ENCODE measurements at regions not wholly inside any gene's neighbourhood (a gene's known extent, or its start where the extent isn't known, plus 50 kb on each side); places are given as distances from the start of the nearest gene placed in this dataset.

DNA sequence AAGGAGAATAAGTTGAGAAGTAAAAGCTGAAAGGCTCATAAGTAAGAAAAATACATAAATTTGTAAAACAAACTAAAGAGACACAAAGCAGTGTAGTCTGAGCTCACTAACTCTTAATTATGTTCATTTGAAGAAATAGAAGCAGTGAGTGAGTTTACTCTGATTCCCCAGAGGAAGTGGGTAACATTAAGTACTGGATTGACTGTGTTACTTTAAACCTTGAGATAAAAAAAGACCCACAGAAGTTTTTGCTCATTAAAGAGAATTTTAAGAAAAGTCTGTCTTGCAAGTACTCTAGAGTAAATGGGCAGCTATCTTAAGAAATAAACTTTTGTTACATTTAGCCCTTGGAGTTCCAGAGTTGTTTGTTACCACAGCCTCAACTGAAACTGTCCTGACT, 2466.9 kb downstream of the PCDH7 start:
- Histone ChIP-seq H3K4me1 (ENCODE audit: control insufficient read depth in 3 of 3, insufficient read depth in 2 of 3, low read depth in 1 of 3, low read length in 2 of 3) (no peaks in the 10 kb centered on the region), H3K4me3 (ENCODE audit: low read depth in 1 of 3, low read length in 3 of 3) (no peak overlapping the region), H3K36me3 (ENCODE audit: control insufficient read depth in 3 of 3, insufficient read depth in 2 of 3, low read depth in 1 of 3, low read length in 3 of 3) (no peaks in the 10 kb centered on the region), H3K27ac (ENCODE audit: low read depth in 1 of 3, low read length in 2 of 3) (no peak overlapping the region), H3K9me3 (ENCODE audit: control insufficient read depth in 2 of 2, insufficient read depth in 1 of 2, low read depth in 1 of 2, low read length in 1 of 2) (peaks cover 8 to 18% of the 10 kb centered on the region in 2 donors), H3K27me3 (ENCODE audit: control insufficient read depth in 3 of 3, insufficient read depth in 3 of 3, low read length in 3 of 3) (no peaks in the 10 kb centered on the region)
- DNase-seq = no peak
- no peak for FAIRE-seq

DNA sequence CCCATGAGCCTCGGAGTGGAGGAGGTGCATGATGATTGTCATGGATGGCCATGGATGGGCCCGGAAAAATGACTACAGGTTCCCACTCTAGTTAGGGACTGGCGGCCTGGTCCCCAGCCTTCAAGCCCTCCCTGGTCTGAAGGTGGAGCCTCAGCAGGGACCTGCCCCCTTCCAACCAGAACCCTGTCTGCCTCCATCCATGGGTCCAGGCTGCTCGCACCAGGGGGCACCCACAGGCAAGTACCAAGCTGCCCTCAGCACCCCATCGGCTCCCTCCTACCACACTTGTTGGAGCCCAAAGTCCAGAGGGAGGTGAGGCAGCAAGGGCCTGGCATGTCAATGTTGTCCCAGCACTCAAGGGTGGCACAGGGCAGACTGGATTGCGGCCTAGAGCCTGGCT, 2468.6 kb downstream of the PCDH7 start:
- DNase-seq = no peak

DNA sequence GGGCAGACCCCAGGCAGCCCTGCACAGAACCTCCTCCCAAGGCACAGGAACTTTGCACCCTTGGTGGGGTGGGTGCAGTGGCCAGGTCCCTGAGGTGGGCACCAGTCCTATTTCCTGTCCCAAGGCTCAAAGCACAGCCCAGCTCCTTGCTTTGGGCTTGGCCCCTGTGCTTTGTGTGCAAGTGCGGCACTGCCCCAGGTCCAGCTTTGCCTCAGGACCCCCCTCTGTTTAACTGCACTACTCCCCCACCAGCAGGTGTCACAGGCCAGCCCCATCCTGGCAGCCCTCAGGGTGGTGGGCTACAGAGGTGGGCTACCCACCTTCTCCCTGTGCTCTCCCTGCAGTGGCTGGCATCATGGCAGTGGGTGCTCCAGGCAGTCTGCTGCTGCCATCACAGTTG, 2469.0 kb downstream of the PCDH7 start:
- H3K4me3 ChIP-seq (ENCODE audit: low read depth in 1 of 3, low read length in 3 of 3) = no peak overlapping the region
- FAIRE-seq (no peak), DNase-seq (no peak)
- peaks cover 8 to 18% of the 10 kb centered on the region in 2 donors for H3K9me3 ChIP-seq (ENCODE audit: control insufficient read depth in 2 of 2, insufficient read depth in 1 of 2, low read depth in 1 of 2, low read length in 1 of 2)
- H3K4me1 ChIP-seq (ENCODE audit: control insufficient read depth in 3 of 3, insufficient read depth in 2 of 3, low read depth in 1 of 3, low read length in 2 of 3) = no peaks in the 10 kb centered on the region
- no peak overlapping the region for H3K27ac ChIP-seq (ENCODE audit: low read depth in 1 of 3, low read length in 2 of 3)
- WGBS, 3 donors = 100% methylated on average over 1 of the region's 1 CpG
- no peaks in the 10 kb centered on the region for H3K27me3 ChIP-seq (ENCODE audit: control insufficient read depth in 3 of 3, insufficient read depth in 3 of 3, low read length in 3 of 3)
- H3K36me3 ChIP-seq (ENCODE audit: control insufficient read depth in 3 of 3, insufficient read depth in 2 of 3, low read depth in 1 of 3, low read length in 3 of 3) = no peaks in the 10 kb centered on the region

More for the DNA sequence above, 2468.6 kb downstream of the PCDH7 start:
- no peaks in the 10 kb centered on the region for H3K27me3 ChIP-seq (ENCODE audit: control insufficient read depth in 3 of 3, insufficient read depth in 3 of 3, low read length in 3 of 3)
- no peak overlapping the region for H3K4me3 ChIP-seq (ENCODE audit: low read depth in 1 of 3, low read length in 3 of 3)
- FAIRE-seq = no peak
- H3K27ac ChIP-seq (ENCODE audit: low read depth in 1 of 3, low read length in 2 of 3) = no peak overlapping the region
- WGBS, 3 donors = 83 to 85% (median 84%) methylated on average over 6 of the region's 6 CpGs
- H3K36me3 ChIP-seq (ENCODE audit: control insufficient read depth in 3 of 3, insufficient read depth in 2 of 3, low read depth in 1 of 3, low read length in 3 of 3) = no peaks in the 10 kb centered on the region
- peaks cover 8 to 18% of the 10 kb centered on the region in 2 donors for H3K9me3 ChIP-seq (ENCODE audit: control insufficient read depth in 2 of 2, insufficient read depth in 1 of 2, low read depth in 1 of 2, low read length in 1 of 2)
- no peaks in the 10 kb centered on the region for H3K4me1 ChIP-seq (ENCODE audit: control insufficient read depth in 3 of 3, insufficient read depth in 2 of 3, low read depth in 1 of 3, low read length in 2 of 3)

DNA sequence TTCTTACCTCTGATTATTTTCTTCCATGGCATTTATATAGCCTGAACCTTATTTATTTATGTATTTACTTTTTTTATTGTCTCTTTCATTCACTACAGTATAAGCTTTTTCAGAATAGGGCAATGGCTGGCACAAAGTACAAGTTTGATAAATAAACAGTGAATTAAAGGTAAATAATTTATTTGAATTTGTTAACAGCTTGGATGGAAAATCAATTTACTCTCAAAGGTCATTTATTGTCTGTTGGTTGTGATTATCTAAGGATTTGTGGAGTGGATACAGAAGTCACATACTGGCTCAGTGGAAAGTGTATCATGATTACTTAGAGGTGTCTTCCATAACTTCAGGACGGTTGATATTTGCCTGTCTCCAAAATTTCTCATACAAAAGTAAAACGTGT, 2472.9 kb downstream of the PCDH7 start:
- no peaks in the 10 kb centered on the region for H3K36me3 ChIP-seq (ENCODE audit: control insufficient read depth in 3 of 3, insufficient read depth in 2 of 3, low read depth in 1 of 3, low read length in 3 of 3)
- FAIRE-seq (no peak), DNase-seq (no peak)
- H3K9me3 ChIP-seq (ENCODE audit: control insufficient read depth in 2 of 2, insufficient read depth in 1 of 2, low read depth in 1 of 2, low read length in 1 of 2) = peaks cover 5 to 11% of the 10 kb centered on the region in 2 donors
- H3K27ac ChIP-seq (ENCODE audit: low read depth in 1 of 3, low read length in 2 of 3) = no peak overlapping the region
- no peaks in the 10 kb centered on the region for H3K4me1 ChIP-seq (ENCODE audit: control insufficient read depth in 3 of 3, insufficient read depth in 2 of 3, low read depth in 1 of 3, low read length in 2 of 3)
- H3K4me3 ChIP-seq (ENCODE audit: low read depth in 1 of 3, low read length in 3 of 3) = no peak overlapping the region
- H3K27me3 ChIP-seq (ENCODE audit: control insufficient read depth in 3 of 3, insufficient read depth in 3 of 3, low read length in 3 of 3) = no peaks in the 10 kb centered on the region
- 50 to 61% (median 52%) methylated on average over 2 of the region's 2 CpGs for WGBS, 3 donors

DNA sequence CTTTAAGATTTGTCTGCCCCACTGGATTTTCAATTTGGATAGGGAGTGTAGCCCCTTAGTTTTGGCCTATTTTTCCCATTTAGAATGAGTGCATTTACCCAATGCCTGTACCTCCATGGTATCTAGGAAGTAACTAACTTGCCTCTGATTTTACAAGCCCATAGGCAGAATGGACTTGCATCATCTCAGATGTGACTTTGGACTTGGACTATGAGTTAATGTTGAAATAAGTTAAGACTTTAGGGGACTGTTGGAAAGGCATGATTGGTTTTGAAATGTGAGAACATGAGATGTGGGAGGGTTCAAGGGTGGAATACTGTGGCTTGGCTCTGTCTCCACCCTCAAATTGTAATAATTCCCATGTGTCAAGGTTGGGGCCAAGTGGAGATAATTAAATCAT, 2480.2 kb downstream of the PCDH7 start:
- Histone ChIP-seq H3K27ac (ENCODE audit: low read depth in 1 of 3, low read length in 2 of 3) (no peak overlapping the region), H3K4me1 (ENCODE audit: control insufficient read depth in 3 of 3, insufficient read depth in 2 of 3, low read depth in 1 of 3, low read length in 2 of 3) (no peaks in the 10 kb centered on the region), H3K36me3 (ENCODE audit: control insufficient read depth in 3 of 3, insufficient read depth in 2 of 3, low read depth in 1 of 3, low read length in 3 of 3) (no peaks in the 10 kb centered on the region), H3K27me3 (ENCODE audit: control insufficient read depth in 3 of 3, insufficient read depth in 3 of 3, low read length in 3 of 3) (no peaks in the 10 kb centered on the region), H3K9me3 (ENCODE audit: control insufficient read depth in 2 of 2, insufficient read depth in 1 of 2, low read depth in 1 of 2, low read length in 1 of 2) (peaks cover 0 to 4% of the 10 kb centered on the region in 2 donors), H3K4me3 (ENCODE audit: low read depth in 1 of 3, low read length in 3 of 3) (no peak overlapping the region)
- FAIRE-seq (no peak), DNase-seq (no peak)

DNA sequence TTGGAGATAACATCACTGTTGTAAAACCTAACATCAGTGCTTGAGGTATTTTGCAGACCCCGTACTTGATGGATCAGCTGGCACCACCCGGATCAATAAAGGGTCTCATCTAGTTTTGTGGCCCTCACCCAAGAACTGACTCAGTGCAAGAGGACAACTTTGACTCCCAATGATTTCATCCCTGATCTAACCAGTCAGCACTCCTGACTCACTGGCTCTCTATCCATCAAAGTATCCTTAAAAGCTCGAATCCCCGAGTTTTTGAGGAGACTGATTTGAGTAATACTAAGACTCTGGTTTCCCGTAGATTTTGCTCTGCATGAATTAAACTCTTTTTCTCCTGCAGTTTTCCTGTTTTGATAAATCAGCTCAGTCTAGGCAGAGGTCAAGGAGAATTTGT, 2498.1 kb downstream of the PCDH7 start:
- DNase-seq (no peak), FAIRE-seq (no peak)
- WGBS, 3 donors = 72 to 78% (median 73%) methylated on average over 5 of the region's 5 CpGs
- Histone ChIP-seq H3K4me1 (ENCODE audit: control insufficient read depth in 3 of 3, insufficient read depth in 2 of 3, low read depth in 1 of 3, low read length in 2 of 3) (no peaks in the 10 kb centered on the region), H3K4me3 (ENCODE audit: low read depth in 1 of 3, low read length in 3 of 3) (no peak overlapping the region), H3K27ac (ENCODE audit: low read depth in 1 of 3, low read length in 2 of 3) (no peak overlapping the region), H3K9me3 (ENCODE audit: control insufficient read depth in 2 of 2, insufficient read depth in 1 of 2, low read depth in 1 of 2, low read length in 1 of 2) (no peaks in the 10 kb centered on the region), H3K36me3 (ENCODE audit: control insufficient read depth in 3 of 3, insufficient read depth in 2 of 3, low read depth in 1 of 3, low read length in 3 of 3) (no peaks in the 10 kb centered on the region), H3K27me3 (ENCODE audit: control insufficient read depth in 3 of 3, insufficient read depth in 3 of 3, low read length in 3 of 3) (no peaks in the 10 kb centered on the region)

DNA sequence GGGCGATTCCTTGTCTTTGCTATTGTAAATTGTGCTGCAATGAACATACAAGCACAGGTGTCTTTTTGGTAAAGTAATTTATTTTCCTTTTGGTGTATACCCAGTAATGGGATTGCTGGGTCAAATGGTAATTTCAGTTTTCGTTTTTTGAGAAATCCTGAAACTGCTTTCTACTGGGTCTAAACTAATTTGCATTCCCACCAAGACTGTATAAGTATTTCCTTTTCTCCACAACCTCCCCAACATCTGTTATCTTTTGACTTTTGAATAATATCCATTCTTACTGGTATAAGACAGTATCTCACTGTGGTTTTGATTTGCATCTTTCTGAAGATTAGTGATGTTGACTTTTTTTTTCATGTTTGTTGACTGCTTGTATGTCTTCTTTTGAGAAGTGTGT, 2506.0 kb downstream of the PCDH7 start:
- Histone ChIP-seq H3K4me1 (ENCODE audit: control insufficient read depth in 3 of 3, insufficient read depth in 2 of 3, low read depth in 1 of 3, low read length in 2 of 3) (no peaks in the 10 kb centered on the region), H3K9me3 (ENCODE audit: control insufficient read depth in 2 of 2, insufficient read depth in 1 of 2, low read depth in 1 of 2, low read length in 1 of 2) (peaks cover 0 to 2% of the 10 kb centered on the region in 2 donors), H3K27ac (ENCODE audit: low read depth in 1 of 3, low read length in 2 of 3) (no peak overlapping the region), H3K27me3 (ENCODE audit: control insufficient read depth in 3 of 3, insufficient read depth in 3 of 3, low read length in 3 of 3) (no peaks in the 10 kb centered on the region), H3K36me3 (ENCODE audit: control insufficient read depth in 3 of 3, insufficient read depth in 2 of 3, low read depth in 1 of 3, low read length in 3 of 3) (no peaks in the 10 kb centered on the region), H3K4me3 (ENCODE audit: low read depth in 1 of 3, low read length in 3 of 3) (no peak overlapping the region)
- 34 to 69% (median 43%) methylated on average over 2 of the region's 2 CpGs for WGBS, 3 donors
- no peak for DNase-seq
- no peak for FAIRE-seq

DNA sequence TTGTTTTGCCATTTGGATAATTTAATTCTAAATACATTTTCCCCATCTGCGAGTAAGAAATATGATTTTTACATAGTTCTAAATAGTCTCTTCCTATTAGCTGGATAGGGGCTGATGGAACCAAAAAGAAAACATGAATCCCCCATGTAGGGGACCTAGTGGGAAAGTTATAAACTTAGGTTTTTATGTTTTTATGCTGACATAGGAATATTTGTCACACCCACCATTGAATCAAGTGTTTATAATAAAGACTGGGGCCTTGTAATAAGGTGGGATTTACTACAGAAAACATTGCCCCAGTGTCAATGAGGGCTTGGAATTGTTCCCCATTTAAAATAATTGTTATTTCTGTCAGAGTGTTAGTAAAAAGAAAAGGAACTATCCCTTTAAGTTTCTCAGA, 2506.6 kb downstream of the PCDH7 start:
- Histone ChIP-seq H3K4me3 (ENCODE audit: low read depth in 1 of 3, low read length in 3 of 3) (no peak overlapping the region), H3K27ac (ENCODE audit: low read depth in 1 of 3, low read length in 2 of 3) (no peak overlapping the region), H3K36me3 (ENCODE audit: control insufficient read depth in 3 of 3, insufficient read depth in 2 of 3, low read depth in 1 of 3, low read length in 3 of 3) (no peaks in the 10 kb centered on the region), H3K9me3 (ENCODE audit: control insufficient read depth in 2 of 2, insufficient read depth in 1 of 2, low read depth in 1 of 2, low read length in 1 of 2) (peaks cover 0 to 2% of the 10 kb centered on the region in 2 donors), H3K27me3 (ENCODE audit: control insufficient read depth in 3 of 3, insufficient read depth in 3 of 3, low read length in 3 of 3) (no peaks in the 10 kb centered on the region), H3K4me1 (ENCODE audit: control insufficient read depth in 3 of 3, insufficient read depth in 2 of 3, low read depth in 1 of 3, low read length in 2 of 3) (no peaks in the 10 kb centered on the region)
- 80 to 85% (median 83%) methylated on average over 1 of the region's 1 CpG for WGBS, 3 donors
- FAIRE-seq (no peak), DNase-seq (no peak)

DNA sequence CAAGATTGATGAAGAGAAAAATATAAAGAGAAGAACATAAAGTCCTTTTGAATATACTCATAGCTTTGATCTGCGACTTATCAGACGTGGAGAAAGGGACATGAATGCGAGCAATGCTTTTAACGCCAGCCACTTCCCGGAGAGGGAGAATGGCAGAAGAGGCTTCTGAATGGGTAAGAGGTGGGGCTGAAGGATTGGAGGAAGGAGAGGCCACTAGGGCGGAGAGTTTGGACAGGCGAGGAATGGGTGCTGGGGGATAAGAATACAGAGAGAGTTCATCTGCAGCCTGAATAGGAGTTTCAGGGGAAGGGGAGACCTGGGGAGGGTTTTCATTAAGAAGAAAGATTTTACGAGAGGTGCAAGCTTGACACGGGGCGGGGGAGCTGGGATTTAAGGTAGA, 2534.9 kb downstream of the PCDH7 start:
- FAIRE-seq (no peak), DNase-seq (no peak)
- 89 to 90% (median 90%) methylated on average over 10 of the region's 10 CpGs for WGBS, 3 donors
- Histone ChIP-seq H3K4me1 (ENCODE audit: control insufficient read depth in 3 of 3, insufficient read depth in 2 of 3, low read depth in 1 of 3, low read length in 2 of 3) (no peaks in the 10 kb centered on the region), H3K36me3 (ENCODE audit: control insufficient read depth in 3 of 3, insufficient read depth in 2 of 3, low read depth in 1 of 3, low read length in 3 of 3) (no peaks in the 10 kb centered on the region), H3K4me3 (ENCODE audit: low read depth in 1 of 3, low read length in 3 of 3) (no peak overlapping the region), H3K9me3 (ENCODE audit: control insufficient read depth in 2 of 2, insufficient read depth in 1 of 2, low read depth in 1 of 2, low read length in 1 of 2) (no peaks in the 10 kb centered on the region), H3K27ac (ENCODE audit: low read depth in 1 of 3, low read length in 2 of 3) (no peak overlapping the region), H3K27me3 (ENCODE audit: control insufficient read depth in 3 of 3, insufficient read depth in 3 of 3, low read length in 3 of 3) (no peaks in the 10 kb centered on the region)

Measured in small intestine (tissue), 7 donors.